Heart right ventricle (tissue), 16 donors: ENCODE measurements at regions not wholly inside any gene's neighbourhood (a gene's known extent, or its start where the extent isn't known, plus 50 kb on each side); places are given as distances from the start of the nearest gene placed in this dataset.

Source experiments
- ATAC-seq, 8 donors: fragments of 200-7000 bp; cut with Tn5 transposase; one replicate each; pipeline ENCODE4 v1.9.1; 2020; ENCODE audit warnings: mild to moderate bottlenecking in 8 of 8, moderate library complexity in 8 of 8, moderate number of reproducible peaks in 1 of 8
- DNase-seq, 2 donors: peaks; one replicate each; pipeline ENCODE4 v3.0.0-alpha.2; 2020
- H3K27ac ChIP-seq, 10 donors: fragments of 200-600 bp; sonication (generic) in 2 of 10; one replicate each; pipeline versions ENCODE4 v1.5.0 to v1.8.0; 2020 to 2022; ENCODE audit warnings: mild to moderate bottlenecking in 3 of 10
- H3K27me3 ChIP-seq, 7 donors: fragments of 200-600 bp; one replicate each; pipeline ENCODE4 v1.8.0; 2021 to 2022; ENCODE audit warnings: mild to moderate bottlenecking in 2 of 7
- H3K36me3 ChIP-seq, 9 donors: fragments of 200-600 bp; sonication (generic) in 1 of 9; one replicate each; pipeline versions ENCODE4 v1.5.0 to v1.8.0; 2020 to 2022; ENCODE audit warnings: mild to moderate bottlenecking in 2 of 9
- H3K4me1 ChIP-seq, 9 donors: fragments of 200-600 bp; sonication (generic) in 1 of 9; one replicate each; pipeline versions ENCODE4 v1.5.0 to v1.8.0; 2020 to 2022; ENCODE audit warnings: mild to moderate bottlenecking in 4 of 9
- H3K4me3 ChIP-seq, 10 donors: fragments of 200-600 bp; sonication (generic) in 2 of 10; one replicate each; pipeline versions ENCODE4 v1.5.0 to v1.8.0; 2020 to 2022; ENCODE audit warnings: mild to moderate bottlenecking in 7 of 10, moderate library complexity in 2 of 10
- H3K9me3 ChIP-seq, 11 donors: fragments of 200-600 bp in 10 of 11; sonication (generic) in 2 of 11; one replicate each; pipeline versions ENCODE4 v1.5.0 to v1.8.0; 2013 to 2022; ENCODE audit warnings: mild to moderate bottlenecking in 2 of 11, control low read depth in 1 of 11, moderate library complexity in 1 of 11
- WGBS, 2 donors: extraction: QIAGEN DNeasy Blood & Tissue Kit; methylation state at CpG; one replicate each; pipeline ENCODE4 v1.1.7; 2013; ENCODE audit warnings: inconsistent platforms in 1 of 2; 5-methylcytosine and 5-hydroxymethylcytosine counted together
- intact Hi-C, 10 donors: fragments of 100-400 bp; cut with DNase I; formaldehyde crosslinking; loops; one replicate each; pipeline versions ENCODE4 v1.11.1 to v1.14.2; 2022
- TF ChIP-seq, protein P1 (sequence below), 9 donors: fragments of 200-600 bp; sonication (generic) in 2 of 9; IDR thresholded peaks; one replicate each; pipeline versions ENCODE4 v1.5.0 to v1.8.0; 2021 to 2022; ENCODE audit warnings: antibody characterized with exemption in 9 of 9, mild to moderate bottlenecking in 5 of 9, moderate library complexity in 1 of 9
- donor health status: Arrhythmogenic right ventricular cardiomyopathy.
- donor health status: ischemic (EF 13 %, LVEDD 7.1; RV severe dilation, severe dysfunction).
- donor health status: healthy with polysubstance abuse.
- donor health status: DM: no; HTN: yes; CAD: no.
- donor health status: DM: no; HTN: no; CAD: no.
- donor health status: ischemic (EF 25% LVEDD 6.9; RV normal size, moderate dysfunction).
- donor health status: ischemic (EF 25% LVEDD 5.7; RV mildly dilated, moderate dysfunction).
- donor health status: healthy.
- donor health status: DM: yes; HTN: yes; CAD: no.
- donor health status: Ischemic cardiomyopathy.
- donor health status: ischemic (EF 35%, LVEDD 5.7; RV mildly dilated, moderate dysfunction).
- donor health status: nonischemic (EF 11% LVEDD 7.7; RV severe dilation, severe dysfunction).
- donor health status: DM: yes; HTN: yes; CAD: no.
- donor health status: PGD.
- donor health status: ischemic (EF 29% LVEDD 5.4; RV normal size, mild dysfunction).
- donor health status: nonischemic (EF 23%, LVEDD 6.1; RV moderate dilation, normal function).

DNA sequence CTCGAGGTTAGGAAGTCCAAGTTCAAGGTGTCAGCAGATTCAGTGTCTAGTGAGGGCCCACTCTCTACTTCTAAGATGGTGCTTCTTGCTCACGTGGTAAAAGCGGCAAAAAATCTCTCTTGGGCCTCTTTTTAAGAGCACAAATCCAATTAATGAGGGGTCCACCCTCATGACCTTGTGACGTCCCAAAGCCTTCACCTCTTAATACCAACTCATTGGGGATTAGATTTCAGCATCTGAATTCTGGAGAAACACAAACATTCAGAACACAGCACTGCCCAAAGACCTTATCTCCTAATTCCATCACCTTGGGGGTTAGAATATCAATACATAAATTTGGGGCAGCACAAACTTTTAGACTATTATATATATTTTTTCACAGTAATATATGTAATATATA lies 146.4 kb upstream of the GPC6 start:
- TF ChIP-seq, protein P1, sequence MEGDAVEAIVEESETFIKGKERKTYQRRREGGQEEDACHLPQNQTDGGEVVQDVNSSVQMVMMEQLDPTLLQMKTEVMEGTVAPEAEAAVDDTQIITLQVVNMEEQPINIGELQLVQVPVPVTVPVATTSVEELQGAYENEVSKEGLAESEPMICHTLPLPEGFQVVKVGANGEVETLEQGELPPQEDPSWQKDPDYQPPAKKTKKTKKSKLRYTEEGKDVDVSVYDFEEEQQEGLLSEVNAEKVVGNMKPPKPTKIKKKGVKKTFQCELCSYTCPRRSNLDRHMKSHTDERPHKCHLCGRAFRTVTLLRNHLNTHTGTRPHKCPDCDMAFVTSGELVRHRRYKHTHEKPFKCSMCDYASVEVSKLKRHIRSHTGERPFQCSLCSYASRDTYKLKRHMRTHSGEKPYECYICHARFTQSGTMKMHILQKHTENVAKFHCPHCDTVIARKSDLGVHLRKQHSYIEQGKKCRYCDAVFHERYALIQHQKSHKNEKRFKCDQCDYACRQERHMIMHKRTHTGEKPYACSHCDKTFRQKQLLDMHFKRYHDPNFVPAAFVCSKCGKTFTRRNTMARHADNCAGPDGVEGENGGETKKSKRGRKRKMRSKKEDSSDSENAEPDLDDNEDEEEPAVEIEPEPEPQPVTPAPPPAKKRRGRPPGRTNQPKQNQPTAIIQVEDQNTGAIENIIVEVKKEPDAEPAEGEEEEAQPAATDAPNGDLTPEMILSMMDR (IDR thresholded peaks at IDR 0.05) = no peak
- H3K27ac ChIP-seq = no peak overlapping the region
- no peaks in the 10 kb centered on the region for H3K27me3 ChIP-seq
- H3K36me3 ChIP-seq = no peaks in the 10 kb centered on the region
- no peak for ATAC-seq
- intact Hi-C loops = loop anchor here in 1 of 10 donors (10.0 kb wide), 1 partner anchor 1535 kb away; no protein-coding TSS in a partner anchor
- no peak overlapping the region for H3K4me3 ChIP-seq
- H3K9me3 ChIP-seq = no peaks in the 10 kb centered on the region
- 77 to 81% methylated on average over 4 of the region's 4 CpGs for WGBS, 2 donors
- no peak for DNase-seq
- H3K4me1 ChIP-seq = no peaks in the 10 kb centered on the region

DNA sequence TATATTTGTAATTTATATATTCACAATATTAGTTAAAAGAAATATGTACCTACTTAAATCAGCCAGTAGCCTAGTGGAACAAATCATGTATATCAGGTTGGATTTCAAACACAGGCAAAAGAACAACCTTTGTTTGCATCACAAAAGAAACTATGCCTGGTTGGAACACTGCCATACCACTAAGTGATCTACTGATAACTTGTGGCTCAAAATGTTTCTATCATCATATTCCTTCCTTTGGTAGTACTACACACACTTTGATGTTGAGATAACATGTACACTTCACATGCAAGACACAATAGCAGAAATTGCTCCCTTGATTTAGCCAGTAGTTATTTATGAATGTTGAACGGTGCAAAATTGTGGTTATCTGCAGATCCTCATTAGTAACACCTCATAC lies 146.0 kb upstream of the GPC6 start:
- no peaks in the 10 kb centered on the region for H3K36me3 ChIP-seq
- no peak for DNase-seq
- WGBS, 2 donors = 28 to 50% methylated on average over 1 of the region's 1 CpG
- no peaks in the 10 kb centered on the region for H3K4me1 ChIP-seq
- TF ChIP-seq, protein P1 (IDR thresholded peaks at IDR 0.05) = no peak
- H3K9me3 ChIP-seq = peaks cover 0 to 4% (median 0%) of the 10 kb centered on the region in 11 donors
- no peak for ATAC-seq
- no peak overlapping the region for H3K27ac ChIP-seq
- intact Hi-C loops = loop anchor here in 1 of 10 donors (10.0 kb wide), 1 partner anchor 1534 kb away; no protein-coding TSS in a partner anchor
- no peak overlapping the region for H3K4me3 ChIP-seq
- no peaks in the 10 kb centered on the region for H3K27me3 ChIP-seq

DNA sequence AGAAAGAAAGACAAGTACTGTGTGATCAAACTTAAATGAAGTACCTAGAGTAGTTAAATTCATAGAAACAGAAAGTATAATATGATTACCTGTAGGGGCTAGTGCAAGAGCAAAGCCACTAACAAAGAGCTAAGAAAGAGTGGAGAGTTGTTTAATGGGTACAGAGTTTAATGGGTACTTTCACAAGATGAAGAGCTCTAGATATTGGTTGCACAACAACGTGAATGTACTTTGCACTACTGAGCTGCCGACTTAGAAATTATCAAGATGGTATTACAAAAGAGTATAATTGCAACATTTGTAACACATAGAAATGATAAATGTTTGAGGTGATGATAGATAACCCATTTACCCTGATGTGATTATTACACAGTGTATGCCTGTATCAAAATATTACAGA lies 140.3 kb upstream of the GPC6 start:
- intact Hi-C loops = loop anchor here in 1 of 10 donors (10.0 kb wide), 1 partner anchor 1528 kb away; no protein-coding TSS in a partner anchor
- ATAC-seq = no peak
- no peaks in the 10 kb centered on the region for H3K27me3 ChIP-seq

DNA sequence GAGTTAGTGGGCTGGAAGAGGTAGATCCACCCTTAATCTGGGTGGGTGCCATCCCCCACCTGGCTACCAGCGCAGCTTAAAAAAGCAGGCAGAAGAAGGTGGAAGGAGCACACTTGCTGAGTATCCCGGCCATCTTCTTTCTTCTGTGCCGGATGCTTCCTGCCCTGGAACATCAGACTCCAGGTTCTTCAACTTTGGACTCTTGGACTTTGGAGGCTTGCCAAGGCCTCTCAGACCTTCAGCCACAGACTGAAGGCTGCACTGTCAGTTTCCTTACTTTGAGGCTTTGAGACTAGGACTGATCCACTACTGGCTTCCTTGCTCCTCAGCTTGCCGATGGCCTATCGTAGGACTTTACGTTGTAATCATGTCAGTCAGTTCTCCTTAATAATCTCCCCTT lies 127.6 kb upstream of the GPC6 start:
- intact Hi-C loops = no loop called here
- no peak for ATAC-seq
- whole genome bisulfite sequencing, 2 donors = 85 to 96% methylated on average over 6 of the region's 6 CpGs

More for the DNA sequence above, 140.3 kb upstream of the GPC6 start:
- no peaks in the 10 kb centered on the region for H3K4me1 ChIP-seq
- H3K36me3 ChIP-seq = no peaks in the 10 kb centered on the region
- H3K4me3 ChIP-seq = no peak overlapping the region
- DNase-seq = no peak
- no peak overlapping the region for H3K27ac ChIP-seq
- TF ChIP-seq, protein P1 (IDR thresholded peaks at IDR 0.05) = no peak
- peaks cover 0 to 15% (median 0%) of the 10 kb centered on the region in 11 donors for H3K9me3 ChIP-seq
- WGBS, 2 donors = 80 to 82% methylated on average over 2 of the region's 2 CpGs

More for the DNA sequence above, 127.6 kb upstream of the GPC6 start:
- no peak overlapping the region for H3K4me3 ChIP-seq
- no peaks in the 10 kb centered on the region for H3K27me3 ChIP-seq
- H3K27ac ChIP-seq = no peak overlapping the region
- no peaks in the 10 kb centered on the region for H3K36me3 ChIP-seq
- H3K4me1 ChIP-seq = no peaks in the 10 kb centered on the region
- TF ChIP-seq, protein P1 (IDR thresholded peaks at IDR 0.05) = no peak
- DNase-seq = no peak
- peaks cover 0 to 7% (median 0%) of the 10 kb centered on the region in 11 donors for H3K9me3 ChIP-seq
